Astrocyte (in vitro differentiated cells and primary cell): ENCODE measurements at regions not wholly inside any gene's neighbourhood (a gene's known extent, or its start where the extent isn't known, plus 50 kb on each side); places are given as distances from the start of the nearest gene placed in this dataset.

ENCODE experiments used
- EZH2 ChIP-seq: IDR thresholded peaks from 2 replicates; pipeline ENCODE4 v1.6.1; 2012; ENCODE audit warnings: mild to moderate bottlenecking, low read length, inconsistent platforms; ENCODE audit not compliant: insufficient read depth
- TF ChIP-seq, protein P1 (sequence below): IDR thresholded peaks from 2 replicates; pipeline ENCODE4 v1.5.1; 2011; ENCODE audit warnings: low read depth, mild to moderate bottlenecking, inconsistent platforms, low read length, moderate library complexity; ENCODE audit not compliant: insufficient read depth

DNA sequence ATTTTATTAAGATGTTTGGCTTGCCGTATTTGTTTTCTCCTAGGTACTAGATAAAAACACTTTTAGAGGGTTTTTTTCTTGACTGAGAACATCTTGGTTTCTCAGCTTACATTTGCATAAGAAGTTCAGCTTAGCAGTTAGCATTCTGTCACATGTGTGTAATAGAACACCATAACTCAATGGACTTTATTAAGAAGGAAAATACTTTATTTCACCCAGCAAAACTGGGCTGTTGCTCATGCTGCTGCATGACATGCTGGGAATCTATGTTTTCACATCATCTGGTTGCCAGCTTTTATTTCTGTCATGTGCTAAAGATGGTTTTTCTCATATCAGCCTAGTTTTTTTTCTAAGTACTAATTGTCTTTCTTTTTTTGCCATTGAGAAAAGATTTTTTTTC, 144.6 kb downstream of the UTRN start:
- TF ChIP-seq, protein P1, sequence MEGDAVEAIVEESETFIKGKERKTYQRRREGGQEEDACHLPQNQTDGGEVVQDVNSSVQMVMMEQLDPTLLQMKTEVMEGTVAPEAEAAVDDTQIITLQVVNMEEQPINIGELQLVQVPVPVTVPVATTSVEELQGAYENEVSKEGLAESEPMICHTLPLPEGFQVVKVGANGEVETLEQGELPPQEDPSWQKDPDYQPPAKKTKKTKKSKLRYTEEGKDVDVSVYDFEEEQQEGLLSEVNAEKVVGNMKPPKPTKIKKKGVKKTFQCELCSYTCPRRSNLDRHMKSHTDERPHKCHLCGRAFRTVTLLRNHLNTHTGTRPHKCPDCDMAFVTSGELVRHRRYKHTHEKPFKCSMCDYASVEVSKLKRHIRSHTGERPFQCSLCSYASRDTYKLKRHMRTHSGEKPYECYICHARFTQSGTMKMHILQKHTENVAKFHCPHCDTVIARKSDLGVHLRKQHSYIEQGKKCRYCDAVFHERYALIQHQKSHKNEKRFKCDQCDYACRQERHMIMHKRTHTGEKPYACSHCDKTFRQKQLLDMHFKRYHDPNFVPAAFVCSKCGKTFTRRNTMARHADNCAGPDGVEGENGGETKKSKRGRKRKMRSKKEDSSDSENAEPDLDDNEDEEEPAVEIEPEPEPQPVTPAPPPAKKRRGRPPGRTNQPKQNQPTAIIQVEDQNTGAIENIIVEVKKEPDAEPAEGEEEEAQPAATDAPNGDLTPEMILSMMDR = no peak
- TF ChIP-seq EZH2 = no peak
